Osteocyte (in vitro differentiated cells): ENCODE measurements at regions not wholly inside any gene's neighbourhood (a gene's known extent, or its start where the extent isn't known, plus 50 kb on each side); places are given as distances from the start of the nearest gene placed in this dataset.

Source experiments
- DNase-seq: peaks from one replicate; pipeline ENCODE4 v3.0.0; 2021; ENCODE audit warnings: mixed read lengths; ENCODE audit not compliant: unreplicated experiment; ENCODE audit errors: extremely low spot score
- H3K27ac Mint-ChIP-seq: one replicate; pipeline ENCODE4 v1.8.0; 2021; ENCODE audit warnings: mild to moderate bottlenecking, mixed read lengths; ENCODE audit not compliant: unreplicated experiment
- H3K27me3 Mint-ChIP-seq: one replicate; pipeline ENCODE4 v1.8.0; 2021; ENCODE audit warnings: mixed read lengths; ENCODE audit not compliant: unreplicated experiment
- H3K36me3 Mint-ChIP-seq: one replicate; pipeline ENCODE4 v1.8.0; 2021; ENCODE audit warnings: mixed read lengths; ENCODE audit not compliant: unreplicated experiment
- H3K4me1 Mint-ChIP-seq: one replicate; pipeline ENCODE4 v1.8.0; 2021; ENCODE audit warnings: mixed read lengths; ENCODE audit not compliant: unreplicated experiment
- H3K4me3 Mint-ChIP-seq: one replicate; pipeline ENCODE4 v1.8.0; 2021; ENCODE audit warnings: mild to moderate bottlenecking, moderate library complexity, mixed read lengths; ENCODE audit not compliant: unreplicated experiment
- H3K9me3 Mint-ChIP-seq: one replicate; pipeline ENCODE4 v1.8.0; 2021; ENCODE audit warnings: mixed read lengths; ENCODE audit not compliant: unreplicated experiment
- CTCF ChIP-seq: fragments of 200-600 bp; sonication (generic); IDR thresholded peaks from 2 replicates; pipeline ENCODE4 v1.5.0; 2021; ENCODE audit warnings: antibody characterized with exemption, mild to moderate bottlenecking, moderate library complexity

- DNase-seq, result no peak
- no peaks in the 10 kb centered on the region for H3K9me3 Mint-ChIP-seq
- H3K4me1 Mint-ChIP-seq, result peaks cover 47% of the 10 kb centered on the region
- H3K4me3 Mint-ChIP-seq, result no peak overlapping the region
- no peaks in the 10 kb centered on the region for H3K27me3 Mint-ChIP-seq
- no peaks in the 10 kb centered on the region for H3K36me3 Mint-ChIP-seq
- no peak for TF ChIP-seq CTCF
- H3K27ac Mint-ChIP-seq, result peak overlapping the region; percentile 79
Measured at GRCh38 chr5:123753180-123753936, 241.4 kb downstream of the CSNK1G3 start.

GRCh38 chr5:123752552-123753179 lies 240.7 kb downstream of the CSNK1G3 start:
- H3K27ac Mint-ChIP-seq, result peak overlapping the region; percentile 79
- H3K36me3 Mint-ChIP-seq, result no peaks in the 10 kb centered on the region
- H3K27me3 Mint-ChIP-seq, result no peaks in the 10 kb centered on the region
- no peak for DNase-seq
- H3K9me3 Mint-ChIP-seq, result no peaks in the 10 kb centered on the region
- H3K4me1 Mint-ChIP-seq, result peaks cover 47% of the 10 kb centered on the region
- TF ChIP-seq CTCF, result no peak
- H3K4me3 Mint-ChIP-seq, result no peak overlapping the region

GRCh38 chr5:123751670-123752069 lies 239.7 kb downstream of the CSNK1G3 start:
- H3K27ac Mint-ChIP-seq, result no peak overlapping the region
- DNase-seq, result no peak
- no peaks in the 10 kb centered on the region for H3K9me3 Mint-ChIP-seq
- H3K4me1 Mint-ChIP-seq, result peaks cover 47% of the 10 kb centered on the region
- H3K4me3 Mint-ChIP-seq, result no peak overlapping the region
- H3K36me3 Mint-ChIP-seq, result no peaks in the 10 kb centered on the region
- no peak for TF ChIP-seq CTCF
- H3K27me3 Mint-ChIP-seq, result no peaks in the 10 kb centered on the region

- no peak for TF ChIP-seq CTCF
- DNase-seq, result no peak
- Mint-ChIP-seq H3K4me1 (peaks cover 19% of the 10 kb centered on the region), H3K27ac (no peak overlapping the region), H3K36me3 (no peaks in the 10 kb centered on the region), H3K9me3 (no peaks in the 10 kb centered on the region), H3K4me3 (no peak overlapping the region), H3K27me3 (no peaks in the 10 kb centered on the region)
Measured at GRCh38 chr5:123748239-123748638, 236.3 kb downstream of the CSNK1G3 start.

GRCh38 chr5:123746683-123747360 lies 234.8 kb downstream of the CSNK1G3 start:
- no peak for DNase-seq
- H3K9me3 Mint-ChIP-seq, result no peaks in the 10 kb centered on the region
- no peak for TF ChIP-seq CTCF
- H3K4me3 Mint-ChIP-seq, result no peak overlapping the region
- H3K27ac Mint-ChIP-seq, result no peak overlapping the region
- H3K4me1 Mint-ChIP-seq, result peaks cover 7% of the 10 kb centered on the region
- H3K36me3 Mint-ChIP-seq, result no peaks in the 10 kb centered on the region
- H3K27me3 Mint-ChIP-seq, result no peaks in the 10 kb centered on the region
